ENCODE measurements at regions not wholly inside any gene's neighbourhood (a gene's known extent, or its start where the extent isn't known, plus 50 kb on each side); places are given as distances from the start of the nearest gene placed in this dataset.

GRCh38 chr11:15783619-15784018 is 572.7 kb downstream of the SOX6 start:
- DNase-seq (ENCODE audit: low read depth, low spot score) (no peak), ATAC-seq (no peak)
- Histone ChIP-seq H3K27me3 (ENCODE audit: insufficient read depth, low read length) (peaks cover 26% of the 10 kb centered on the region), H3K9ac (ENCODE audit: low read length) (no peak overlapping the region), H3K4me3 (replicated peaks in 1 of 2; ENCODE audit: low read depth in 1 of 2, low read length in 2 of 2) (no peak overlapping the region), H3K27ac (ENCODE audit: low read depth, low read length) (no peak overlapping the region), H3K9me2 (ENCODE audit: insufficient read depth) (no peaks in the 10 kb centered on the region), H4K20me1 (ENCODE audit: insufficient read depth) (no peaks in the 10 kb centered on the region), H3K4me2 (ENCODE audit: low read length) (no peak overlapping the region), H3K36me3 (ENCODE audit: control insufficient read depth in 1 of 2, insufficient read depth in 2 of 2, low read length in 2 of 2) (no peaks in the 10 kb centered on the region), H2AFZ (ENCODE audit: low read depth, low read length, poor library complexity, severe bottlenecking) (no peak overlapping the region), H3K9me3 (ENCODE audit: control insufficient read depth in 1 of 2, insufficient read depth in 1 of 2, low read depth in 1 of 2, low read length in 2 of 2) (no peaks in the 10 kb centered on the region), H3K4me1 (ENCODE audit: control insufficient read depth in 1 of 2, insufficient read depth in 2 of 2, low read length in 2 of 2) (no peaks in the 10 kb centered on the region), H3K79me2 (ENCODE audit: insufficient read depth, low read length) (no peaks in the 10 kb centered on the region)
- POLR2A ChIA-PET = no interaction called here
- no TSS peak for BruUV-seq (replicated peaks)
- intact Hi-C loops (cut with micrococcal nuclease) = no loop called here
- TF ChIP-seq, protein P1, sequence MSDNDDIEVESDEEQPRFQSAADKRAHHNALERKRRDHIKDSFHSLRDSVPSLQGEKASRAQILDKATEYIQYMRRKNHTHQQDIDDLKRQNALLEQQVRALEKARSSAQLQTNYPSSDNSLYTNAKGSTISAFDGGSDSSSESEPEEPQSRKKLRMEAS (IDR thresholded peaks at IDR 0.05) = no peak
- TF ChIP-seq YY1 (IDR thresholded peaks at IDR 0.05; ENCODE audit: extremely low read depth, insufficient replicate concordance, low read depth, low read length) = no peak
- TF ChIP-seq SIN3A (IDR thresholded peaks at IDR 0.05; ENCODE audit: low read depth) = no peak
- TF ChIP-seq SP1 (IDR thresholded peaks at IDR 0.05; ENCODE audit: low read depth) = no peak
- no peak for TF ChIP-seq ATF3 (IDR thresholded peaks at IDR 0.05)
- TF ChIP-seq JUND (IDR thresholded peaks at IDR 0.05) = no peak
- TF ChIP-seq EGR1 (IDR thresholded peaks at IDR 0.05; ENCODE audit: low read depth) = no peak
- no peak for TF ChIP-seq ZFX (IDR thresholded peaks at IDR 0.05)
- no peak for TF ChIP-seq CEBPB (IDR thresholded peaks at IDR 0.05; ENCODE audit: low read depth)
- no peak for TF ChIP-seq TCF7L2 (IDR thresholded peaks at IDR 0.05; ENCODE audit: borderline replicate concordance, extremely low read depth, insufficient read depth, insufficient read length)
- no peak for TF ChIP-seq POLR2A (IDR thresholded peaks at IDR 0.05; ENCODE audit: borderline replicate concordance, extremely low read depth, insufficient read depth, insufficient read length)
- TF ChIP-seq, protein P2, sequence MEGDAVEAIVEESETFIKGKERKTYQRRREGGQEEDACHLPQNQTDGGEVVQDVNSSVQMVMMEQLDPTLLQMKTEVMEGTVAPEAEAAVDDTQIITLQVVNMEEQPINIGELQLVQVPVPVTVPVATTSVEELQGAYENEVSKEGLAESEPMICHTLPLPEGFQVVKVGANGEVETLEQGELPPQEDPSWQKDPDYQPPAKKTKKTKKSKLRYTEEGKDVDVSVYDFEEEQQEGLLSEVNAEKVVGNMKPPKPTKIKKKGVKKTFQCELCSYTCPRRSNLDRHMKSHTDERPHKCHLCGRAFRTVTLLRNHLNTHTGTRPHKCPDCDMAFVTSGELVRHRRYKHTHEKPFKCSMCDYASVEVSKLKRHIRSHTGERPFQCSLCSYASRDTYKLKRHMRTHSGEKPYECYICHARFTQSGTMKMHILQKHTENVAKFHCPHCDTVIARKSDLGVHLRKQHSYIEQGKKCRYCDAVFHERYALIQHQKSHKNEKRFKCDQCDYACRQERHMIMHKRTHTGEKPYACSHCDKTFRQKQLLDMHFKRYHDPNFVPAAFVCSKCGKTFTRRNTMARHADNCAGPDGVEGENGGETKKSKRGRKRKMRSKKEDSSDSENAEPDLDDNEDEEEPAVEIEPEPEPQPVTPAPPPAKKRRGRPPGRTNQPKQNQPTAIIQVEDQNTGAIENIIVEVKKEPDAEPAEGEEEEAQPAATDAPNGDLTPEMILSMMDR (IDR thresholded peaks at IDR 0.05 in 2 of 3, conservative IDR thresholded peaks at IDR 0.05 in 1 of 3; ENCODE audit: borderline replicate concordance in 1 of 3, insufficient read depth in 1 of 3, low read depth in 2 of 3, low read length in 2 of 3) = no peak
- TF ChIP-seq, protein P3, sequence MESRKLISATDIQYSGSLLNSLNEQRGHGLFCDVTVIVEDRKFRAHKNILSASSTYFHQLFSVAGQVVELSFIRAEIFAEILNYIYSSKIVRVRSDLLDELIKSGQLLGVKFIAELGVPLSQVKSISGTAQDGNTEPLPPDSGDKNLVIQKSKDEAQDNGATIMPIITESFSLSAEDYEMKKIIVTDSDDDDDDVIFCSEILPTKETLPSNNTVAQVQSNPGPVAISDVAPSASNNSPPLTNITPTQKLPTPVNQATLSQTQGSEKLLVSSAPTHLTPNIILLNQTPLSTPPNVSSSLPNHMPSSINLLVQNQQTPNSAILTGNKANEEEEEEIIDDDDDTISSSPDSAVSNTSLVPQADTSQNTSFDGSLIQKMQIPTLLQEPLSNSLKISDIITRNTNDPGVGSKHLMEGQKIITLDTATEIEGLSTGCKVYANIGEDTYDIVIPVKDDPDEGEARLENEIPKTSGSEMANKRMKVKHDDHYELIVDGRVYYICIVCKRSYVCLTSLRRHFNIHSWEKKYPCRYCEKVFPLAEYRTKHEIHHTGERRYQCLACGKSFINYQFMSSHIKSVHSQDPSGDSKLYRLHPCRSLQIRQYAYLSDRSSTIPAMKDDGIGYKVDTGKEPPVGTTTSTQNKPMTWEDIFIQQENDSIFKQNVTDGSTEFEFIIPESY (IDR thresholded peaks at IDR 0.05; ENCODE audit: extremely low read depth, insufficient replicate concordance, low read length) = no peak
- CTCF ChIA-PET = no interaction called here
- RAD21 ChIA-PET (ENCODE audit: low non-redundant PET in 1 of 2, low total read pairs in 2 of 2, uncharacterized antibody in 2 of 2, unreplicated experiment in 2 of 2) = no interaction called here

Measured in HCT116 (cell line).